ENCODE measurements at regions not wholly inside any gene's neighbourhood (a gene's known extent, or its start where the extent isn't known, plus 50 kb on each side); places are given as distances from the start of the nearest gene placed in this dataset.
A peak's percentile ranks its signal among the peaks of the same experiment; 100 is the strongest.

- peak overlapping the region in 1 of 2 donors; percentile 51 for H3K27ac ChIP-seq (ENCODE audit: low read depth in 2 of 2, low read length in 2 of 2)
Measured at GRCh38 chr17:79306424-79307318, 232.0 kb downstream of the ENGASE start.

GRCh38 chr17:79305768-79306423 is 231.3 kb downstream of the ENGASE start:
- no peaks in the 10 kb centered on the region for H3K36me3 ChIP-seq (ENCODE audit: control insufficient read depth in 2 of 3, insufficient read depth in 3 of 3, low read length in 3 of 3)
- H3K9me3 ChIP-seq (ENCODE audit: control insufficient read depth in 2 of 3, insufficient read depth in 1 of 3, low read length in 3 of 3) = no peaks in the 10 kb centered on the region
- H3K9ac ChIP-seq (ENCODE audit: low read length in 3 of 3) = no peak overlapping the region
- no peak for TF ChIP-seq CTCF (IDR thresholded peaks at IDR 0.05; ENCODE audit: borderline replicate concordance, extremely low read depth, insufficient read depth)
- H3K4me3 ChIP-seq (ENCODE audit: low read length in 3 of 3) = no peak overlapping the region
- no peaks in the 10 kb centered on the region for H3K27me3 ChIP-seq (ENCODE audit: control insufficient read depth, insufficient read depth, low read length)
- peak overlapping the region in 1 of 2 donors; percentile 51 for H3K27ac ChIP-seq (ENCODE audit: low read depth in 2 of 2, low read length in 2 of 2)
- intact Hi-C loops (cut with DNase I) = no loop called here
- DNase-seq (peak; percentile 52 to 86 (median 69)), FAIRE-seq (no peak)
- peaks cover 0 to 11% (median 2%) of the 10 kb centered on the region in 3 donors for H3K4me1 ChIP-seq (ENCODE audit: control insufficient read depth in 2 of 3, insufficient read depth in 2 of 3, low read depth in 1 of 3, low read length in 3 of 3)

More at GRCh38 chr17:79306424-79307318, 232.0 kb downstream of the ENGASE start:
- no peak for TF ChIP-seq CTCF (IDR thresholded peaks at IDR 0.05; ENCODE audit: borderline replicate concordance, extremely low read depth, insufficient read depth)
- DNase-seq (peak in 4 of 5 donors; percentile 22 to 81 (median 64)), FAIRE-seq (no peak)
- Histone ChIP-seq H3K36me3 (ENCODE audit: control insufficient read depth in 2 of 3, insufficient read depth in 3 of 3, low read length in 3 of 3) (no peaks in the 10 kb centered on the region), H3K9ac (ENCODE audit: low read length in 3 of 3) (no peak overlapping the region), H3K9me3 (ENCODE audit: control insufficient read depth in 2 of 3, insufficient read depth in 1 of 3, low read length in 3 of 3) (no peaks in the 10 kb centered on the region), H3K4me1 (ENCODE audit: control insufficient read depth in 2 of 3, insufficient read depth in 2 of 3, low read depth in 1 of 3, low read length in 3 of 3) (peaks cover 0 to 11% (median 2%) of the 10 kb centered on the region in 3 donors), H3K4me3 (ENCODE audit: low read length in 3 of 3) (no peak overlapping the region), H3K27me3 (ENCODE audit: control insufficient read depth, insufficient read depth, low read length) (no peaks in the 10 kb centered on the region)
- intact Hi-C loops (cut with DNase I) = no loop called here

GRCh38 chr17:79305376-79305767 is 230.7 kb downstream of the ENGASE start:
- peak in 2 of 5 donors; percentile 51 to 56 for DNase-seq
- intact Hi-C loops (cut with DNase I) = no loop called here
- no peak for TF ChIP-seq CTCF (IDR thresholded peaks at IDR 0.05; ENCODE audit: borderline replicate concordance, extremely low read depth, insufficient read depth)
- Histone ChIP-seq H3K27me3 (ENCODE audit: control insufficient read depth, insufficient read depth, low read length) (no peaks in the 10 kb centered on the region), H3K4me3 (ENCODE audit: low read length in 3 of 3) (no peak overlapping the region), H3K9me3 (ENCODE audit: control insufficient read depth in 2 of 3, insufficient read depth in 1 of 3, low read length in 3 of 3) (no peaks in the 10 kb centered on the region), H3K4me1 (ENCODE audit: control insufficient read depth in 2 of 3, insufficient read depth in 2 of 3, low read depth in 1 of 3, low read length in 3 of 3) (peaks cover 0 to 11% (median 2%) of the 10 kb centered on the region in 3 donors), H3K27ac (ENCODE audit: low read depth in 2 of 2, low read length in 2 of 2) (no peak overlapping the region), H3K36me3 (ENCODE audit: control insufficient read depth in 2 of 3, insufficient read depth in 3 of 3, low read length in 3 of 3) (no peaks in the 10 kb centered on the region), H3K9ac (ENCODE audit: low read length in 3 of 3) (no peak overlapping the region)
- no peak for FAIRE-seq

All from kidney (tissue), 13 donors.